GM23248 (cell line): ENCODE measurements at regions not wholly inside any gene's neighbourhood (a gene's known extent, or its start where the extent isn't known, plus 50 kb on each side); places are given as distances from the start of the nearest gene placed in this dataset.

Experiments
- EZH2 ChIP-seq: fragments of 200-600 bp; sonication (generic); IDR thresholded peaks from 2 replicates; pipeline ENCODE4 v1.6.1; 2018; ENCODE audit warnings: antibody characterized with exemption, mild to moderate bottlenecking; ENCODE audit not compliant: insufficient read depth, poor library complexity, severe bottlenecking
- EZH2phosphoT487 ChIP-seq: fragments of 200-600 bp; sonication (generic); IDR thresholded peaks from 2 replicates; pipeline ENCODE4 v1.6.1; 2018; ENCODE audit warnings: antibody characterized with exemption, moderate library complexity, mild to moderate bottlenecking, low read depth; ENCODE audit not compliant: insufficient read depth

- TF ChIP-seq EZH2 (no peak), EZH2phosphoT487 (no peak)
These were observed 73.9 kb upstream of the NRSN1 start for GRCh38 chr6:24051942-24052589.
